Natural killer cell treated with Interleukin-12 subunit alpha and Interleukin-12 subunit beta and Interleukin-15 and Interleukin-18, amount 100 ng/mL, for 72 hours (primary cell): ENCODE measurements at regions not wholly inside any gene's neighbourhood (a gene's known extent, or its start where the extent isn't known, plus 50 kb on each side); places are given as distances from the start of the nearest gene placed in this dataset.
"Not testable (repeated sequence)": the region's sequence is repeated elsewhere in the genome, so short reads cannot be mapped to it uniquely, and the experiment has no call there.

ENCODE experiments used
- ATAC-seq, 2 donors: fragments of 150-1000 bp; cut with Tn5 transposase in 1 of 2; sonication (Bioruptor Pico), chemical (Tn5 transposase) in 1 of 2; 2 replicates each; pipeline ENCODE4 v1.10.0; 2021
- DNase-seq: peaks from one replicate; pipeline ENCODE4 v3.0.0; 2022; ENCODE audit warnings: low spot score
- H3K27ac Mint-ChIP-seq, 2 donors: 1 replicate in 1 of 2; 2 replicates in 1 of 2; pipeline ENCODE4 v1.8.0; 2022; ENCODE audit warnings: mixed read lengths in 2 of 2, mild to moderate bottlenecking in 1 of 2, moderate library complexity in 1 of 2
- H3K27me3 Mint-ChIP-seq, 2 donors: 1 replicate in 1 of 2; 2 replicates in 1 of 2; pipeline ENCODE4 v1.8.0; 2022; ENCODE audit warnings: mixed read lengths in 2 of 2
- H3K36me3 Mint-ChIP-seq: one replicate; pipeline ENCODE4 v1.8.0; 2022; ENCODE audit warnings: mixed read lengths
- H3K4me1 Mint-ChIP-seq, 2 donors: 1 replicate in 1 of 2; 2 replicates in 1 of 2; pipeline ENCODE4 v1.8.0; 2022; ENCODE audit warnings: low read depth in 2 of 2, mixed read lengths in 2 of 2, mild to moderate bottlenecking in 1 of 2
- H3K4me3 Mint-ChIP-seq: one replicate; pipeline ENCODE4 v1.8.0; 2022; ENCODE audit warnings: mixed read lengths
- H3K9me3 Mint-ChIP-seq: 2 replicates; pipeline ENCODE4 v1.8.0; 2022; ENCODE audit warnings: mixed read lengths

DNA sequence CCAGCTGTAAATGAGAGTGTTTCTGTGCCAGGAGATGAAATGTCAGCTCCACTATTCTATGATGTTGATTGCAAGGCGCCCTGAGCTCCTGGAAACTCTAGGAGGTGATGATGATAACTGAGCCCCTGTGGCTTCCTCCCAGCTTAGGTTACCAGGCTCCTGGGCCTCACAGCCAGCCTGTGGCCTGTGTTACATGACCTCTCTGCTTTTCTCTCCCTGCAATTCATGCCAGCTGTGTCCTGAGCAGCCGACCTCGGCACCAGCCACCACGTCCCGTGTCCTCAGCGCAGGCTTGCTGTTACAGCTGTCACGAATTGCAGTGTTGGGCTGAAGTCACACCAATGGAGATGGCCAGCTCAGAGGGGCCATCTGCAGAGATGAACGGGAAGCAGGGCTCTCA, 110.2 kb upstream of the MTLN start:
- DNase-seq, ATAC-seq, H3K4me1 Mint-ChIP-seq, H3K27me3 Mint-ChIP-seq, H3K9me3 Mint-ChIP-seq, H3K27ac Mint-ChIP-seq, H3K4me3 Mint-ChIP-seq, H3K36me3 Mint-ChIP-seq: not testable (repeated sequence)

DNA sequence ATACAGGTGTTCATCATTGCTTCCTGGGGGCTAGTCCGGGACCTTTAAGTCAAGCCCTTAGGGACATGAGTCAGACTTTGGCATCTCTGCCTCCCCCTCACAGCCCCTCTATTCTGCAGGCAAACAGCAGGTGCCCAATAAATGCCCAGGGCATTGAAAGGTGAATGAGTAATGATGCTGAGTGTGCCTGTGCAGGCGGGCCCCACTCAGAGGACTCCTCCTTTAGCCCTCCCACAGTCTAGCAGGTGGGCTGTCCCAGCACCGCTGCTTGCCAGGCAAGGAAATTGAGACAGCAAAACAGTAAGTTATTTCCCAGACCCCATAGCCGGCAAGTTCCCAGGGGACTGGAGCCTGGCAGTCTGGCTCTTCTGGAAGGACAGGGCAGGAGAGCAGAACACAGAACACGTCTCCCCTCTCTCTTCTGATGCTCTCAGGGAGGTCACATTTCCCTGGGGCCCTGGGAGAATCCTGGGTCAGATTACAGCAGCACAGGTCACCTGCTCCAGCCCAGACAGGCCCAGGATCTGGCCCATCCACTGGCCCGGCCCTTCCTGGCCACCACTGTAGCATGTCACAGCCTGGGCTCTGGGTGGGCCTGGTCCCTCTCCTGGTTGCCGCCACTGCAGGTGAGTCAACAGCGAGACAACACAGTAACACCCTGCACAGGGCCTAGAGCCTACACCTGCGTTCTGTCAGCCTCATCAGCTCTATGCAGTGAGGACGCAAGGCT, 108.7 kb upstream of the MTLN start:
- not testable (repeated sequence) for H3K4me1 Mint-ChIP-seq, ATAC-seq, H3K4me3 Mint-ChIP-seq, DNase-seq, H3K36me3 Mint-ChIP-seq, H3K27ac Mint-ChIP-seq, H3K9me3 Mint-ChIP-seq, H3K27me3 Mint-ChIP-seq

DNA sequence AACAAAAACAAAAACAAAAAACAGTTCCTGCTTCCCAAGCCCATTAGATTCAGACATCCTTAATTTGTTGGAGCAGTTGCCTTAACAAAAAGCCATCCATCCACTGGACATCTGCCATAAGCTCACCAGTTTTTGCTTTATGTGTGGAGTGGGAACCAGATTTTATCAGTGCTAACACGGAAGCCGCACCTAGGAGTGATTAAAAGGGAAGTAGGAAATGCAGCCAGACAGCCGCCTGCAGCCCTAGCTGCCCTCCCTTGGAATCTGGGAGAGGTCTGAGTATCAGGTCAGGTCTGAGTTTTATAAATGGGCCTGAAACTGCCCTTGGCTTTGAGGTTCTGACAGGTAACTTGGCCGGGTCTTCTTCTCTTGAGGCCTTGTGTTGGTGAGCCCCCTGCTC, 106.6 kb upstream of the MTLN start:
- not testable (repeated sequence) for DNase-seq, H3K4me3 Mint-ChIP-seq, H3K36me3 Mint-ChIP-seq, H3K27me3 Mint-ChIP-seq, H3K9me3 Mint-ChIP-seq, H3K27ac Mint-ChIP-seq, ATAC-seq, H3K4me1 Mint-ChIP-seq

DNA sequence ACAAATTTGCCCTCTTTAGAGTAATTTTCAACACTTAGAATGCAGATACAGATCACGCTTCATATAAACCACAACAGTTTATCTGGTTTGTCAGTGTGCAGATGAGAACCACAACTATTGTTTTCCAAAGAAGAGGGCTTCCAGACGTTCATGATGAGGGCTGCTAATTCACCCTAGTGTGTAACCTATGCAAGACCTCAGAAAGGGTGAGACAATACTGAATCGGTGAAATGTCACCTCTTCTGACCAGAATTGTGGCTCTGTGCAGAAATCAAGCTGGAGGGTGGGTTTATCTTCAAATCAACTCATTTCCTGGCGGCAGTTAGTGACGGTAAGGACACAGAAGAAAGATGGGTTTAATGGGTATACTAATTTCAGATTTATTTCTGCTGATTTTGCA, 105.0 kb upstream of the MTLN start:
- ATAC-seq, H3K9me3 Mint-ChIP-seq, H3K4me1 Mint-ChIP-seq: not testable (repeated sequence)

DNA sequence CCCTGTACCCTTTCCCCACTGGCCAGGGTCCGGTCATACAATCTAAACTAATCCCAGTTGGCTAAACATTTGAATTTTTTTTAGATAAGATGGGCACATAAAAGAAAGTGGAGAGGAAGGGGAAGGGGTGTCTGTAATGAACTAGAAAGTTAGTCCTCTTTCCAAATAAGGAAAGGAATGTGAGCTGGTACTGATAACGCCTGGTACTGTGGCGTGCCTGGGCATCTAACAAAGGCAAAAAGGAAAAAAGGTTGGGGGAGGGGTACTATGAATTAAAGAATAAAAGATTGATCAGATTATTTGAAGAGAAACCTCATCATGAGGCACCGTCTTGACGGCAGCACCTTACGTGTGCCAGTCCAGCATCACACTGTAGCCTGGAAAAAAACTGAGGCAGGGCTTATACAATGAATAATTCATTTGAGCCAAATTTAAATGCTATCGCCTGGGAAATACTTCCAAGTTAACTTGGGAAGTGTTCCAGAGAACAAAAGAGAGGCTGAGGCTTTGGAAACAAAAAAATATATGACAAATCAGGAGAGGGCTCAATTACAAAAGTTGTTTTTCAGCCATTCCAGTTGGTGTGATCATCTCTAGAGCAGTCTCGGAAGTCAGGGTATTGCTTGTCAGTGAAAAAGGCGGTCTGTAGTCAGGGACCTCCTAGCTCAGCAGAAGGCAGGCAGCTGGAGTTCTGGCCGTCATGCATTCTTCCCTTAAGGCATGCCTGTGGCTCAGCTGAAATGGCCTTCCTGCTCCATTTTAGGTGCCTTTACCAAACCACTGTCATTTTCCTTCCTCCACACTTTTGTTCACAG, 103.9 kb upstream of the MTLN start:
- not testable (repeated sequence) for H3K36me3 Mint-ChIP-seq, ATAC-seq, H3K27me3 Mint-ChIP-seq, H3K27ac Mint-ChIP-seq, H3K9me3 Mint-ChIP-seq, H3K4me1 Mint-ChIP-seq, DNase-seq, H3K4me3 Mint-ChIP-seq

More for the DNA sequence above, 105.0 kb upstream of the MTLN start:
- not testable (repeated sequence) for H3K27ac Mint-ChIP-seq, H3K36me3 Mint-ChIP-seq, DNase-seq, H3K27me3 Mint-ChIP-seq, H3K4me3 Mint-ChIP-seq

DNA sequence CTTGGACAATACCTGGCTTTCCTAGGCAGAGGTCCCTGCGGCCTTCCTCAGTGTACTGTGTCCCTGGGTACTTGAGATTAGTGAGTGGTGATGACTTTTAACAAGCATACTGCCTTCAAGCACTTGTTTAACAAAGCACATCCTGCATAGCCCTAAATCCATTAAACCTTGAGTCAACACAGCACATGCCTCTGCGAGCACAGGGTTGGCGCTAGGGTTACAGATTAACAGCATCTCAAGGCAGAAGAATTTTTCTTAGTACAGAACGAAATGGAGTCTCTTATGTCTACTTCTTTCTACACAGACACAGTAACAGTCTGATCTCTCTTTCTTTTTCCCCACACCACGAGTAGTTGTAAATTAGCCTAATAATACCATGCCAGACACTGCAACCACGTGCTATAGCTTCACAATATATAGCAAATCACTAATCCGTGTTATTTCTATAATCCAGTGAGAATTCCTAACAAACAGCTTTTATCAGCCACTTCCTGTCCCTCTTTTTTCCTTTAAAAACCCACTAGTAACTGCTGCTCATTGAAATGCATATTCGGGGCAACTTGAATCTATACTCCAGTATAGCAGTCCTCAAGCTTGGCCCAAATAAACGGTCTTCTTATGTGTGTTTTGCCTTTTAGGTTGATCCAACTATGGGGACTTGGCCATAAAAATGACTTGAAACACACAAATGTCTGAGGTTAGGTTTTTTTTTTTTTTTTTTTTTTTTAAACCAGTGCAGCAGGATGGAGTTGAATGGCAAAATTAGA, 102.9 kb upstream of the MTLN start:
- H3K4me3 Mint-ChIP-seq, DNase-seq, H3K27me3 Mint-ChIP-seq, H3K4me1 Mint-ChIP-seq, ATAC-seq, H3K36me3 Mint-ChIP-seq, H3K9me3 Mint-ChIP-seq, H3K27ac Mint-ChIP-seq: not testable (repeated sequence)

DNA sequence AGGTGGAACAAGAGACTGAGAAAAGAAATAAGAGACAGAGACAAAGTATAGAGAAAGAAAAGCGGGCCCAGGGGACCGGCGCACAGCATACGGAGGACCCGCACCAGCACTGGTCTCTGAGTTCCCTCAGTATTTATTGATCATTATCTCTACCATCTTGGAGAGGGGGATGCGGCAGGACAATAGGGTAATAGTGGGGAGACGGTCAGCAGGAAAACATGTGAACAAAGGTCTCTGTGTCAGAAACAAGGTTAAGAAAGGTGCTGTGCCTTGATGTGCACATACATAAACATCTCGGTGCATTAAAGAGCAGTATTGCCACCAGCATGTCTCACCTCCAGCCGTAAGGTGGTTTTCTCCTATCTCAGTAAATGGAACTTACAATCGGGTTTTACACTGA, 102.1 kb upstream of the MTLN start:
- not testable (repeated sequence) for H3K27me3 Mint-ChIP-seq, H3K4me1 Mint-ChIP-seq, DNase-seq, H3K4me3 Mint-ChIP-seq, H3K27ac Mint-ChIP-seq, ATAC-seq, H3K36me3 Mint-ChIP-seq, H3K9me3 Mint-ChIP-seq

DNA sequence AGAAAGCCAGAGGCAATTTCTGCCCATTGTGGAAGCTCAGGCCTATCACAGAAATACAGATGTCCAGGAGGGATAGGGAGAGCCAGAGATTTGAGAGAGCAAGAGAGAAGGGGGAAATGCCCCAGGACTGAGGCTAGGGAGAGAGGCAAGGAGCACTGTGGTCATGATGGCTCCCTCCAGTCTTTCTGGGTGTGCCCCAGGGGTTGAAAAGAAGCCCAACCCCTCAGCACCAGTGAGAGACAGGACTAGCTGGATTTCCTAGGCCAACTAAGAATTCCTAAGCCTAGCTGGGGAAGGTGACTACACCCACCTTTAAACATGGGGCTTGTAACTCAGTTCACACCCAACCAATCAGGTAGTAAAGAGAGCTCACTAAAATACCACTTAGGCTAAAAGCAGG, 100.7 kb upstream of the MTLN start:
- not testable (repeated sequence) for H3K4me3 Mint-ChIP-seq, ATAC-seq, H3K27me3 Mint-ChIP-seq

DNA sequence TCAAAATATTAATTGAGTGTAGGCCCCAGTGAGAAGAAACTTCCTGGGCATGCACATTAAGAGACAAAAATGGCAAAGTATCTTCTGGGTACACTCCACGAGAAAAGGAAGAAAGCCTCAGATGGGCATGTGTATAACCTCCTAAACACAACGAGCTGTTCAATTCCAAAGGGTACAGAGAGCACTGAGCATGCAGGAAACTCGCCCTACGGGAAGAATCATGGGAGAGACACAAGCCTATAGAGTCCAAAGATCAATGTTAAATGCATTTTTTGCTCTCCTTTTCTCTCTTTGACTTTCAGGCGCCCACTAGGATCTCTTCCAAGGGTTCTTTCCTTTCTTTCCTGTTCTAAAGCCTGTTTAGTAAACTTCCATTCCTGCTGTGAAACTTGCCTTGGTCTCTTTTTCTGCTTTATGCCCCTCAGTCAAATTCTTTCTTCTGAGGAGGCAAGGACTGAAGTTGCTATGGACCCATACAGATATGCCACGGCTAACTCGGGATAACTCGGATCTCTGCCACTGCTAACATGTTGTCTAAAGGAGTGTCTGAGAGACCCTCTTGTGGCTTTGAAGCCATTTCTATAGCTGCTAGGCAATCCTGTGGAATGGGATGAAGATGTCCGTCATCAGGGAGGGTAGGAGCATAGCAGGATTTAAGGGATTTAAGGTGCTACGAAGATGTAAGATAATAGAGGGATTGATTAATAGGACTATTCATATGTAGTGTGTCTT, 99.5 kb upstream of the MTLN start:
- H3K9me3 Mint-ChIP-seq, H3K4me3 Mint-ChIP-seq, H3K36me3 Mint-ChIP-seq, DNase-seq, H3K27ac Mint-ChIP-seq, H3K4me1 Mint-ChIP-seq, H3K27me3 Mint-ChIP-seq: not testable (repeated sequence)
- peak in 1 of 2 donors; percentile 48 for ATAC-seq

More for the DNA sequence above, 100.7 kb upstream of the MTLN start:
- H3K27ac Mint-ChIP-seq, H3K36me3 Mint-ChIP-seq, DNase-seq, H3K4me1 Mint-ChIP-seq, H3K9me3 Mint-ChIP-seq: not testable (repeated sequence)

DNA sequence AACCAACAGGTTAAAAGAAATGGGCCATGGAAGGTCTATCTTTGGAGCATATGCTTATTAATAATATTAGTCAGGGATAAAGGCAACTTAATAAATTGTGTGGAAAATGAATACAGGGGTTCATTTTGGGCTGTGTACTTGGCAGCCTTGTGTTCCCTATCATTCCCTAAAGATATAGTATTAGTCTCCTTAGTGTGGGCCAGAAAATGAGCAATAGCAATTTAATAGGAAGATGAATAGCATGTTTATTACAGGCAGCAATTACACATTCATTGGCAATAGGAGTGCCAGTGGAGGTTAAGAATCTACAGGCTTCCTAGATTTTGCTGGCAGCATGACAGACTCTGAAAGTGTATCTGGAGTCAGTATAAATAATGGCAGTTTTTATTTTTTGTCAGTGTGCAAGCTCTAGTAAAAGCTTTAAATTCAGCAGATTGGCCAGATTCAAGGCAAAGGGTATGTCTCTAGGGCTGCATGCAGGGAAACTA, 98.7 kb upstream of the MTLN start:
- not testable (repeated sequence) for H3K9me3 Mint-ChIP-seq, H3K36me3 Mint-ChIP-seq, H3K27ac Mint-ChIP-seq, H3K27me3 Mint-ChIP-seq, ATAC-seq, H3K4me1 Mint-ChIP-seq, H3K4me3 Mint-ChIP-seq, DNase-seq

DNA sequence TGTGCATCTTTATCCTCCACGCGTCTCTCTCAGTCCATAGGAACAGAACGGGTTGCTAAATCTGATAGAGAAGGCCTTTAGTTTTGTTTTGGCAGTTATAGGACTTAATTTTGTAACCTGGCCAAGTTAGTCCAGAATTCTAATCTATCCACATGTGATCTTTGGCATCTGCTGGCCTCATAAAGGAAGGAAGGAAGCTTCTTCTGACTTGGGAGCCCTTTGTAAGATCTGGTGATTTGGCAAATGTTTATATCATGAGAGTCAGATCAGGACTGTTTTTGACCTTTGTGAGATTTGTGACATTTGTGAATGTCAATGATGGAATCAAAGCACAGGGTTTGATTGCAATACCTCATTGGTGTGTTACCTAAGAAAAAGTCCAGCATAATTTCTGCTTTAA, 96.4 kb upstream of the MTLN start:
- not testable (repeated sequence) for H3K27ac Mint-ChIP-seq, ATAC-seq, H3K9me3 Mint-ChIP-seq, H3K27me3 Mint-ChIP-seq, H3K4me3 Mint-ChIP-seq, H3K36me3 Mint-ChIP-seq, H3K4me1 Mint-ChIP-seq, DNase-seq

DNA sequence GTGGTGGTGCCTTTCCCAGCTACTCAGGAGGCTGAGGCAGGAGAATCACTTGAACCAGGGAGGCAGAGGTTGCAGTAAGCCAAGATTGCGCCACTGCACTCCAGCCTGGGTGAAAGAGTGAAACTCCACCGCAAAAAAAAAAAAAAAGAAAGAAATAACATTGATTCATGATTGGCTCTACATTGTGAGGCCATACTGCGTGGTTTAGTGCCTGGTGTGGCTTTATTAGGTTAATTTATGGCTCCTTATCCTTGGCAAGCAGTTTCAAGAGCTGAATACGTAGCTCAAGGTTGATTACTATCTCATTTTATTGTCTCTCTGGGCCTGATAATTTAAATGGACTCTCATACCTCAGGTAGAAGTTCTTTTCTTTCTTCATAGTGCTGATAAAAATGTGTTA, 80.5 kb upstream of the MTLN start:
- not testable (repeated sequence) for H3K36me3 Mint-ChIP-seq, H3K27ac Mint-ChIP-seq, H3K4me1 Mint-ChIP-seq, H3K27me3 Mint-ChIP-seq, ATAC-seq, H3K9me3 Mint-ChIP-seq, H3K4me3 Mint-ChIP-seq, DNase-seq

DNA sequence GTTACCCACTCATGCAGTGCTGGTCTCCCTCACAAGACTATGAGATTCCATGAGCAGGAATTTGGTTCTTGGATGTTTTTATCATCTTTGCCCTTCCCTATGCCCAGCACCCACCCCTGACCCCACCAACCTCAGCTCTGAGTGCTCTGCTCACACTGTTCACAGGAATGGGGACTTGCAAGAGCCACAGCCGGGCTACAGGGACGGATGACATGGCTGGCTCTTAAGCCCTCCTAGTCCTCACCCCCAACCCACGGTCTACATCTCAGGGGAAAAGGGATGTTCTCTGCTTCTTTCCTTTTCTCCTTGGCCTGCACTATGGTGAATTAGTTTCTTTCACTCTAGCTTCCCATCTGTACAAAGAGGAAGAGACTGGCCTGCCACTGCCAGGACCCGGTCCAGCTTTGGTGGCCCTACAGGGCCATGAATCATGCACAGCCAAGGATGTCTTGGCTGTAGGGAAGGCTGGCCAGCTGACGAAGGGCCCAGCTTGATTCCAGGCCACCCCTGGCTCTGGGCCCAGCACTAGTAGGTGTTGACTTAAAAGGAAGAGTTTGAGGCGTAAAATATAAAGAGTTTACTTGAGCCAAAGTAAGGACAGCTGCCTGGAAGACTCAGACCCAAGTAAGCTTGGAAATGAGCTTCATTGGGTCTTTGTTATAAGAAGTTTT, 79.7 kb upstream of the MTLN start:
- ATAC-seq: peak; percentile 9 to 50
- H3K4me1 Mint-ChIP-seq, H3K9me3 Mint-ChIP-seq: not testable (repeated sequence)

More for the DNA sequence above, 79.7 kb upstream of the MTLN start:
- not testable (repeated sequence) for H3K36me3 Mint-ChIP-seq, H3K4me3 Mint-ChIP-seq, H3K27me3 Mint-ChIP-seq, H3K27ac Mint-ChIP-seq, DNase-seq
